Smooth muscle cell (in vitro differentiated cells): ENCODE measurements at regions not wholly inside any gene's neighbourhood (a gene's known extent, or its start where the extent isn't known, plus 50 kb on each side); places are given as distances from the start of the nearest gene placed in this dataset.
A peak's percentile ranks its signal among the peaks of the same experiment; 100 is the strongest.

Experiments used
- DNase-seq: peaks from one replicate; lab custom pipeline; 2025; ENCODE audit not compliant: unreplicated experiment; lab: John Stamatoyannopoulos, UW
- H2AFZ ChIP-seq: fragments of 200-600 bp; sonication (generic); 2 replicates; pipeline ENCODE4 v1.6.0; 2016; ENCODE audit warnings: antibody characterized with exemption, low read depth, mild to moderate bottlenecking
- H3F3A ChIP-seq: fragments of 200-600 bp; sonication (generic); 2 replicates; pipeline ENCODE4 v1.6.0; 2017; ENCODE audit warnings: antibody characterized with exemption, low read depth
- H3K27ac ChIP-seq: fragments of 200-600 bp; sonication (generic); 2 replicates; pipeline ENCODE4 v1.5.1; 2016; ENCODE audit warnings: low read depth, mild to moderate bottlenecking
- H3K27me3 ChIP-seq: fragments of 200-600 bp; sonication (generic); 2 replicates; pipeline ENCODE4 v1.6.1; 2016; ENCODE audit warnings: low read depth, mild to moderate bottlenecking
- H3K36me3 ChIP-seq: fragments of 200-600 bp; sonication (generic); 2 replicates; pipeline ENCODE4 v1.5.1; 2016; ENCODE audit warnings: low read depth
- H3K4me1 ChIP-seq: fragments of 200-600 bp; sonication (generic); 2 replicates; pipeline ENCODE4 v1.5.1; 2016; ENCODE audit warnings: low read depth
- H3K4me2 ChIP-seq: fragments of 200-600 bp; sonication (generic); 2 replicates; pipeline ENCODE4 v1.6.0; 2016; ENCODE audit warnings: mild to moderate bottlenecking
- H3K4me3 ChIP-seq: fragments of 200-600 bp; sonication (generic); 2 replicates; pipeline ENCODE4 v1.5.1; 2016; ENCODE audit warnings: mild to moderate bottlenecking
- H3K79me2 ChIP-seq: fragments of 200-600 bp; sonication (generic); 2 replicates; pipeline ENCODE4 v1.6.0; 2016; ENCODE audit warnings: low read depth, mild to moderate bottlenecking
- H3K9ac ChIP-seq: fragments of 200-600 bp; sonication (generic); 2 replicates; pipeline ENCODE4 v1.6.0; 2016; ENCODE audit warnings: low read depth
- H3K9me3 ChIP-seq: fragments of 200-600 bp; sonication (generic); replicated peaks from 2 replicates; pipeline ENCODE4 v1.5.1; 2016; ENCODE audit warnings: low read depth
- H4K20me1 ChIP-seq: fragments of 200-600 bp; sonication (generic); 2 replicates; pipeline ENCODE4 v1.6.0; 2016; ENCODE audit warnings: low read depth
- CTCF ChIP-seq: fragments of 200-600 bp; sonication (generic); IDR thresholded peaks from 2 replicates; pipeline ENCODE4 v1.5.1; 2017; ENCODE audit warnings: borderline replicate concordance, mild to moderate bottlenecking, antibody characterized with exemption; ENCODE audit not compliant: insufficient read depth, poor library complexity, severe bottlenecking
- WGBS: methylation state at CpG from one replicate; pipeline ENCODE4 v1.1.7; 2016; ENCODE audit warnings: low lambda C conversion rate; 5-methylcytosine and 5-hydroxymethylcytosine counted together

- no peaks in the 10 kb centered on the region for H3K4me1 ChIP-seq
Observed at GRCh38 chr6:40251637-40252300, 317.5 kb upstream of the MOCS1 start.

GRCh38 chr6:40249935-40250334 is 315.7 kb upstream of the MOCS1 start:
- Histone ChIP-seq H4K20me1 (no peaks in the 10 kb centered on the region), H3K36me3 (no peaks in the 10 kb centered on the region), H3K4me1 (no peaks in the 10 kb centered on the region), H3K27ac (no peak overlapping the region), H3F3A (no peaks in the 10 kb centered on the region), H3K27me3 (peaks cover 47% of the 10 kb centered on the region), H3K4me3 (no peak overlapping the region), H3K9me3 (no peaks in the 10 kb centered on the region), H3K9ac (no peak overlapping the region), H3K4me2 (no peak overlapping the region), H3K79me2 (no peaks in the 10 kb centered on the region), H2AFZ (no peak overlapping the region)
- no peak for DNase-seq
- no peak for TF ChIP-seq CTCF

More at GRCh38 chr6:40251637-40252300, 317.5 kb upstream of the MOCS1 start:
- Histone ChIP-seq H3K9me3 (no peaks in the 10 kb centered on the region), H3K9ac (no peak overlapping the region), H3K4me3 (no peak overlapping the region), H3K79me2 (no peaks in the 10 kb centered on the region), H2AFZ (no peak overlapping the region), H4K20me1 (no peaks in the 10 kb centered on the region), H3K27ac (no peak overlapping the region), H3K36me3 (no peaks in the 10 kb centered on the region), H3K4me2 (no peak overlapping the region), H3K27me3 (peaks cover 46% of the 10 kb centered on the region), H3F3A (no peaks in the 10 kb centered on the region)
- DNase-seq, result no peak
- no peak for TF ChIP-seq CTCF
- WGBS, result 95% methylated on average over 3 of the region's 3 CpGs

GRCh38 chr6:40247516-40248115 is 313.4 kb upstream of the MOCS1 start:
- H2AFZ ChIP-seq, result no peak overlapping the region
- H4K20me1 ChIP-seq, result no peaks in the 10 kb centered on the region
- WGBS, result 96% methylated on average over 3 of the region's 3 CpGs
- DNase-seq, result no peak
- H3K4me1 ChIP-seq, result no peaks in the 10 kb centered on the region
- no peaks in the 10 kb centered on the region for H3K79me2 ChIP-seq
- H3K4me3 ChIP-seq, result no peak overlapping the region
- no peaks in the 10 kb centered on the region for H3F3A ChIP-seq
- no peak overlapping the region for H3K4me2 ChIP-seq
- peaks cover 41% of the 10 kb centered on the region for H3K27me3 ChIP-seq
- TF ChIP-seq CTCF, result no peak
- H3K27ac ChIP-seq, result no peak overlapping the region
- no peaks in the 10 kb centered on the region for H3K9me3 ChIP-seq
- H3K9ac ChIP-seq, result no peak overlapping the region
- no peaks in the 10 kb centered on the region for H3K36me3 ChIP-seq

- no peak overlapping the region for H3K27ac ChIP-seq
- H3K27me3 ChIP-seq, result peaks cover 25% of the 10 kb centered on the region
- H3F3A ChIP-seq, result no peaks in the 10 kb centered on the region
- no peaks in the 10 kb centered on the region for H3K9me3 ChIP-seq
- no peak overlapping the region for H2AFZ ChIP-seq
- no peak overlapping the region for H3K9ac ChIP-seq
- no peaks in the 10 kb centered on the region for H3K4me1 ChIP-seq
- no peaks in the 10 kb centered on the region for H4K20me1 ChIP-seq
- H3K4me2 ChIP-seq, result peak overlapping the region; percentile 40
- TF ChIP-seq CTCF, result no peak
- no peak for DNase-seq
- H3K36me3 ChIP-seq, result no peaks in the 10 kb centered on the region
- 21% methylated on average over 1 of the region's 1 CpG for WGBS
- H3K4me3 ChIP-seq, result no peak overlapping the region
- no peaks in the 10 kb centered on the region for H3K79me2 ChIP-seq
Observed at GRCh38 chr6:40244699-40245098, 310.4 kb upstream of the MOCS1 start.
